IPS DF 4.7 (cell line): ENCODE measurements at regions not wholly inside any gene's neighbourhood (a gene's known extent, or its start where the extent isn't known, plus 50 kb on each side); places are given as distances from the start of the nearest gene placed in this dataset.
"Not testable (repeated sequence)": the region's sequence is repeated elsewhere in the genome, so short reads cannot be mapped to it uniquely, and the experiment has no call there.

Source experiments
- DNase-seq: peaks from one replicate; pipeline ENCODE4 v3.0.0-alpha.2; 2013; ENCODE audit warnings: low spot score; ENCODE audit errors: extremely low read depth

- DNase-seq = no peak
Observed at GRCh38 chr9:6160579-6160978, 55.0 kb upstream of the IL33 start.

DNA sequence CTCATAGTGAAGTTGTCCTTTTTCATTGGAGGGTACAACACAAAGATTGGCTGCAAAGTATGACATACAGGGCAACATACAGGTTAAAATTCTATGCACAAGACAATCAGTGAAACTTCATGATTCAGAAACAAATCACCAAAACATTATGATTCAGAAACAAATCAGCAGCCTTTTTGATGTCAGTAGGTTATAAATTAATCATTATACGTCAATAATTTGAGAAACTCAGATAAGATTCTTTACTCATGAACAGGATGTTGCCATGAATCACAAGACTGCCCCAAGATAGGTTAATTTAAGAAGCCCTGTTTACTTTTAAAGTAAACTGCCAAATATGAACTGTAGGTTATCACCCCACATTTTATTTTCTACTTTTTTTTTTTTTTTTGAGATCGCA, 62.2 kb upstream of the IL33 start:
- DNase-seq = no peak

- no peak for DNase-seq
Observed at GRCh38 chr9:6152788-6153187, 62.8 kb upstream of the IL33 start.

DNA sequence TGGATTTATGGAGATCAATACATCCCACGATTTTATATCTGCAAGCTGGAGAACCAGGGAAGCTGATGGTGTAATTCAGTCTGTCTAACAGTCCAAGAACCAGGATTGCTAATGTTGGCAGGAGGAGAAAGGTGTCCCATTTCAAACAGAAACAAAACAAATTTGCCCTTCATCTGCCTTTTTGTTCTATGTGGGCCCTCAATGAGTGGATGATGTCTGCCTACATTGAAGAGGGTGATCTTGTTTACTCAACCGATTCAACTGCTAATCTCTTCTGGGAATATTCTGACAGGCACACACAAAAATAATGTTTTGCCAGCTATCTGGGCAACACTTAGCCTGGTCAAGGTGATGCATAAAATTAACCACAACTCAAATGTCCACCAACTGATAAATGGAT, 65.1 kb upstream of the IL33 start:
- no peak for DNase-seq

DNA sequence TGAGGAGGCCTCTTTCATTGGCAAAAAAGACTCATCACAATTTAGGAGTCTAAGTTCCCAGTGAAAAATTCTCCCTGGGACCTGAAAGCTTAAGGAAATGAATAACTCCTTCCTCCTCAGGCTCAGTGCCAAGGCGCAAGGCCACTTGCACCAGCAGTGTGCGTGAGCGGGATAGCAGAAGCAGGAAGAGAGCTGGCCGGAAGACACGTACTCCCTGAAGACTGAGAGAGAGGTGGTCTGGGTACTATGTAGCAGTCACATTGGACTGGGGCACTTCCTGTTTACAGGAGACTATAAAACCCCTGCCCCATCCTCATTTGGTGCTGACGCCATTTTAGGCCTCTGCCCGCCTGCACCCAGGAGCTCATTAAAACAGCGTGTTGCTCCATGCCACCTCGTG, 66.3 kb upstream of the IL33 start:
- DNase-seq = no peak

GRCh38 chr9:6147846-6148245, 67.8 kb upstream of the IL33 start:
- no peak for DNase-seq

DNA sequence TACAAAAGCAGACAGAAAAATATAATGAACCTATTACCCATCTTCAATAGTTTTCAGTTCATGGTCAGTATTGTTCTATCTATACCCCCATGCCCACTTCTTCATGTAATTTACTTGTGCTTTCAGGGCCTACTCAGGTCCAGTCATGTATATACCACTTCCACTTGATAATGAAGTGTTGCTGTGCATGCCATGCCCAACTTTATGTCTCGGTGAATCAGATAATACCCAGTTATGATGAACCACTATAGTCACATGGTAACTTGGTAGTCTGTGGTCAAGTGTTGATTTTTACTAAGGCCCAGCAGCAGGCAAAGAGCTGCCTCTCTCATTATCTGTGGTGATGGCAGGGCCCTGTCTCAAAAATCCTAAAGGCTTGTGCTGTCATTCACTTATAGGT, 70.7 kb upstream of the IL33 start:
- no peak for DNase-seq

DNA sequence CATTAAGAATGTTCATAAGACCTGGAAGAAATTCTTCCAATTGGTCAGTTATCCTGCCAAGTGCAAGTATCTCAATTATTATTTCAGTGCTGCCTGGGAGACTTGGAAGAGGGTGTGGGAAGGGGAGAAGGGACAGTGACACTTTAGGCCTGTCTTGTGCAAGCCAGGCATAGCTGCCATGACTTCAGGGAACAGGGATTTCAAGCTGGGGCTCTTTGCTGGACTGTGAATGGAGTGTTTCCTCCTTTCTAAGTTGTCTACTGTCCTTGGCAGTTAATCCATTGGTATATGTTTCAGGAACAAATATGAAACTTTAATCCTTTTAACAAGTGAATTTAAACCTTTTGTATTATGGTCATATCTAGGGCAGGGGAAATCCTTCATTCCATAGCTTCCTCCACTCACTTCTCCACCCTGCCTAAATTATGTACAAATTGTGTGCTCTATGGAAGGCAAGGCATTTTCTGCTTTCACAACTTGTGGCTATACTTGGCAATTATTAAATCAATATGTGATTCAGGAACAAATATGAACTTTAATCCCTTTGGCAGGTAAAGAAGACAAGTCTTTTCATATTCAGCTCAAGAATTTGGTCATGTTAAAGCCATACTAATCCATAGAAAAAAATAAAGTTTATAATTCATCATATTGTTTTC, 72.7 kb upstream of the IL33 start:
- no peak for DNase-seq

GRCh38 chr9:6135780-6136179, 79.8 kb upstream of the IL33 start:
- DNase-seq = not testable (repeated sequence)

- no peak for DNase-seq
Observed at GRCh38 chr9:6134661-6135180, 80.9 kb upstream of the IL33 start.

- DNase-seq = no peak
Observed at GRCh38 chr9:6133346-6134063, 82.1 kb upstream of the IL33 start.

GRCh38 chr9:6132650-6133049, 83.0 kb upstream of the IL33 start:
- no peak for DNase-seq

DNA sequence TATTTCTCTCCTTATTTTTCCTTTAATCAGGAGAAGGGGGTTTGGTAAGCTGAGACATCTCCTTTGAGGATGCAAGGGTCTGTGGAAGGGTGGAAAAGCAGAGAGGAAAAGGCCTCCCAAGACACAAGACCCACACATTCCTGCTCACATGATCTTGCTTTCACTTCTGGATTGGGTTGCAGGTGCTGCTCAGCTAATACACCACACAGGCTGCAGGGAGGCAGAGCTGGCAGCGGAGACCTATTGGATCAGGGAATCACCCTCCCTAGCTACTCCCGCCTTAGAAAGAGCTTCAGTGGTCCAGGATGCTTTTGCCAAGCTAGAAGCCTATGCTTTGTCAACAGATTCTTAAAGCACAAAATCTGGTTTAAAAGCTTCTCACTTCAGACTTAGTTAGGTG, 87.6 kb upstream of the IL33 start:
- DNase-seq = no peak

DNA sequence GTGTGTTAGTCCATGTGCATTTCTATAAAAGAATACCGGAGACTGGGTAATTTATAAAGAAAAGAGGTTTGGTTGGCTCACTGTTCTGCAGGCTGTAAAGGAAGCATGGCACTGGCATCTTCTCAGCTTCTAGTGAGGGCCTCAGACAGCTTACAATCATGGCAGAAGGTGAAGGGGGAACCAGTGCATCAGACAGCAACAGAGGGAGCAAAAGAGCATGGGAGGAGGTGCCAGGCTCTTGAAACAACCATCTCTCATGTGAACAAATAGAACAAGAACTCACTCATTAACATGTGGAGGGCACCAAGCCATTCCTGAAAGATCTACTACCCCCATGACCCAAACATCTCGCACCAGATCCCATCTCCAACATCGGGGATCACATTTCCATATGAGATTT, 89.2 kb upstream of the IL33 start:
- DNase-seq = no peak

GRCh38 chr9:6123416-6123815, 92.2 kb upstream of the IL33 start:
- no peak for DNase-seq

DNA sequence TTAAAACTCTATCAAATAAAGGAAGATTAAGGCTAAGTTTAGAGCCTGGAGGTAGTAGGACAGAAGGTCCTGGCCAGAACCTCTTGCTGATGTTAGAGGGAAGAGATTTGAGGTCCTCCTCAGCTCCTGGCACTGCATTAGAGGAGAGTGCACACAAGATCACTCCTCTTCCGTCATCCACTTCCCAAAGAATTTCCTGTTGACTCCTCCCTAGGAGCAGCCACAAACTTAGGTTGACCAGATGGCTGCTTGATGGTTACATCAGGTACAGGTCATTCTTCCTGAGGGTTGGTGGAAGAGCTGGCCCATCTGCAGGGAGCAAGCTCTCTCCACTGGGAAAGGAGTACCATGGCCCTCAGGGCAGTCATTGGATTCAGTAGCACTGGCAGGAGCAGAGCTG, 93.9 kb upstream of the IL33 start:
- DNase-seq = no peak

DNA sequence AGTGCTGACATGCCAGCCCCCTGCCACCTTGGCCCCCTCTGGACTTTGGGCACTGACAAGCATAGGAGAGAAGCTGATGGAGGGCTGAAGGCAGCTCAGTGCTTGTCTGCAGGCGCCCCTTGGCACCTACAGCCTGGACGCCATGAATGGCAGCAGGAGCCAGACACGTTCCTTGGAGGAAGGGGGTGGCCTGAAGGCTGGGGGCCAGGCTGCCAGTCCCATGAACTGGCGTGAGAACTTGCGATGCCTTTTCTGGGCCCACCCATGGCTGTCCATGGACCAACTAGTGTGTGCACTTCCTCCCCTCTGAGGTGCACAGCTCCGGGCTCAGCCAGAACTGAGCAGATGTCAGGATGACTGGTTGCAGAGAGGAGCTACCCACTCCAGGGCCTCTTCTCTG, 99.0 kb upstream of the RANBP6 start:
- no peak for DNase-seq

DNA sequence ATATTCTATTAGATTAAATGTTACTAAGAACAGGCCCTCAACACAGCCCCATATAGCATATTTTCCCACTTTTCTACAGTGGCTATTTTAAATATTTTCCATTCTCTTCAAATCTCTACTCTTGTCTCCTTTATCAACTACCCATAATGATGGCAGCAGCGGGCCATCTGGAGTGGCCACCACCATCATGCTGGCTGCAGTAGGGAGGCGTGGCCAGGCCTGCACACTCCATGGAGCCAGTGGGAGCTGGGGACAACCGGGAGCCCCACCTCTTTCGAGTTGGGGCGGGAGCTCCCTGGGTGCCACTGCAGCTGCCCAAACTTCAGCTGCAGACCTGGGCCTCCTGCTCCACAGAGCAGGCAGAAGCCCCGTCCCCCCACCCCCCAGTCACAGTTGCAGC, 98.4 kb upstream of the RANBP6 start:
- no peak for DNase-seq

DNA sequence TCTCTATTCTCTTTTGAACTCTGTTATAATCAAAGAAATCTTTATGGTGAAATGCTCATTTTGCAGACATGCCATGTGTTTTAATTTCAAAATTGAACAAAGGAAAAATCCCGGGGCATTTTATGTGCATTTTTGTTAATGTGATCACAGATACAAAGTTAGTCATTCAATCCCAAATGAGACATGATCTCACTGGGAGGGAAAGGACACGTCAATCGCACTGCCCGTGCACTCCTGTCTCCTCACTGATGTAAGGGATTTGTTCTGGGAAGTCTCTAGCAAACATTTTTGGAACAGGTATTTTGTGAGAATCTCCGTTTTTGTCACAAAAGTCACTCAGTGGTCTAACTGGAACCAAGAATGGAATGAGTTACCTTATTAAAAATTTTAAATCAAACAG, 97.9 kb upstream of the RANBP6 start:
- no peak for DNase-seq

GRCh38 chr9:6109986-6110385, 94.6 kb upstream of the RANBP6 start:
- no peak for DNase-seq

DNA sequence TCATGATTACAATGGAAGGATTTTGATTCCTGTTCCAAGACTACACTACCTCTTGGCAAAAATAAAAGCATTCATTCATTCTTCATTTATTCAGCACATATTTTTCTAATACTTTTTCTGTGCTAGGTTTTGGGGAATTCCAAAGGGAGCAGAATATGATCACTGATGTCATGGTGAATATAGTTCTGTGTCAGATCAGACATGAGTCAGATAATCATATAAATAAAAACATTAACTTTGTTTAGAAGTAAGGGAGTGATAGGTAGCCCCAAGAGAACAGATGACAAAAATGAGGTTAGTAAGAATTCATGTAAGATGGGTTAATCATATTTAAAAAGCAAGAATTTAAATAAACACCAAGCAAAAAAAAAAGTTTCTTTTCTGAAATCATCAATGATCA, 94.1 kb upstream of the RANBP6 start:
- DNase-seq = no peak

- DNase-seq = no peak
Observed at GRCh38 chr9:6106711-6107339, 91.4 kb upstream of the RANBP6 start.

DNA sequence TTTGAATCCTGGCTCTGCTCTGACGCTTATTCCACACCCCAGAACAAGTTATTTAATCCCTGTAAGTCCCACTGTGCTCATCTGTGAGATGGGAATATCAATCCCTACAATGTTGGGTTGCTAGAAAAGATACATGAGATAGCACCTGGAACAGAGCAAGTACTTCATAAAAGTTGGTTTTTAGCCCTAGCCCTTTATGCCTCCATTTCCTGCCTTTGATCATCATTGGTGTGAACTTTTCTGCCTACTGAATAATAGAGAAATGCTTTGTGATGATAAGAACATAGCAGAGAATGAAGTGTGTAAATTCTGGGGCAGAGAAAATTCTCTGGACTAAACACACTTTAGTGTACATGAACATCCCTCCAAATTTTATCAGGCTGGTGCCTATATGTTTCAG, 90.3 kb upstream of the RANBP6 start:
- DNase-seq = no peak
